ENCODE measurements at regions not wholly inside any gene's neighbourhood (a gene's known extent, or its start where the extent isn't known, plus 50 kb on each side); places are given as distances from the start of the nearest gene placed in this dataset.
"Not testable (repeated sequence)": the region's sequence is repeated elsewhere in the genome, so short reads cannot be mapped to it uniquely, and the experiment has no call there.

GRCh38 chr7:52620849-52621248, 414.6 kb upstream of the POM121L12 start:
- no peaks in the 10 kb centered on the region for H3K4me1 ChIP-seq (ENCODE audit: control insufficient read depth, insufficient read depth, low read length)
- no peak for DNase-seq (ENCODE audit: low read depth, low spot score)
- H3K4me3 ChIP-seq (ENCODE audit: low read length) = no peak overlapping the region
- no CpG with 5 or more reads among the region's 1 CpG for WGBS (ENCODE audit: insufficient coverage, insufficient read length)
- no peaks in the 10 kb centered on the region for H3K36me3 ChIP-seq (ENCODE audit: control insufficient read depth, insufficient read depth, low read length)
- no peaks in the 10 kb centered on the region for H3K9me3 ChIP-seq (ENCODE audit: control insufficient read depth, insufficient read depth, low read length)
- no peak overlapping the region for H3K27ac ChIP-seq (ENCODE audit: low read length)
- H3K27me3 ChIP-seq (ENCODE audit: control insufficient read depth, insufficient read depth, low read length) = no peaks in the 10 kb centered on the region

- WGBS (ENCODE audit: insufficient coverage, insufficient read length) = no CpG with 5 or more reads among the region's 2 CpGs
- Histone ChIP-seq H3K27ac (ENCODE audit: low read length) (no peak overlapping the region), H3K27me3 (ENCODE audit: control insufficient read depth, insufficient read depth, low read length) (no peaks in the 10 kb centered on the region), H3K9me3 (ENCODE audit: control insufficient read depth, insufficient read depth, low read length) (no peaks in the 10 kb centered on the region), H3K36me3 (ENCODE audit: control insufficient read depth, insufficient read depth, low read length) (no peaks in the 10 kb centered on the region), H3K4me1 (ENCODE audit: control insufficient read depth, insufficient read depth, low read length) (no peaks in the 10 kb centered on the region), H3K4me3 (ENCODE audit: low read length) (no peak overlapping the region)
- no peak for DNase-seq (ENCODE audit: low read depth, low spot score)
Measured at GRCh38 chr7:52616552-52616951, 418.9 kb upstream of the POM121L12 start.

- H3K27ac ChIP-seq (ENCODE audit: low read length) = no peak overlapping the region
- H3K4me1 ChIP-seq (ENCODE audit: control insufficient read depth, insufficient read depth, low read length) = no peaks in the 10 kb centered on the region
- WGBS (ENCODE audit: insufficient coverage, insufficient read length) = no CpG with 5 or more reads among the region's 2 CpGs
- H3K9me3 ChIP-seq (ENCODE audit: control insufficient read depth, insufficient read depth, low read length) = no peaks in the 10 kb centered on the region
- no peaks in the 10 kb centered on the region for H3K27me3 ChIP-seq (ENCODE audit: control insufficient read depth, insufficient read depth, low read length)
- no peak overlapping the region for H3K4me3 ChIP-seq (ENCODE audit: low read length)
- H3K36me3 ChIP-seq (ENCODE audit: control insufficient read depth, insufficient read depth, low read length) = no peaks in the 10 kb centered on the region
- no peak for DNase-seq (ENCODE audit: low read depth, low spot score)
Measured at GRCh38 chr7:52615021-52615695, 420.3 kb upstream of the POM121L12 start.

- no peak overlapping the region for H3K4me3 ChIP-seq (ENCODE audit: low read length)
- H3K4me1 ChIP-seq (ENCODE audit: control insufficient read depth, insufficient read depth, low read length) = no peaks in the 10 kb centered on the region
- H3K36me3 ChIP-seq (ENCODE audit: control insufficient read depth, insufficient read depth, low read length) = no peaks in the 10 kb centered on the region
- H3K27me3 ChIP-seq (ENCODE audit: control insufficient read depth, insufficient read depth, low read length) = no peaks in the 10 kb centered on the region
- DNase-seq (ENCODE audit: low read depth, low spot score) = no peak
- no CpG with 5 or more reads among the region's 6 CpGs for WGBS (ENCODE audit: insufficient coverage, insufficient read length)
- H3K27ac ChIP-seq (ENCODE audit: low read length) = no peak overlapping the region
- H3K9me3 ChIP-seq (ENCODE audit: control insufficient read depth, insufficient read depth, low read length) = no peaks in the 10 kb centered on the region
Measured at GRCh38 chr7:52609511-52609910, 425.9 kb upstream of the POM121L12 start.

GRCh38 chr7:52592698-52593097, 442.7 kb upstream of the POM121L12 start:
- DNase-seq (ENCODE audit: low read depth, low spot score) = no peak
- H3K9me3 ChIP-seq (ENCODE audit: control insufficient read depth, insufficient read depth, low read length) = no peaks in the 10 kb centered on the region
- no CpG with 5 or more reads among the region's 3 CpGs for WGBS (ENCODE audit: insufficient coverage, insufficient read length)
- no peaks in the 10 kb centered on the region for H3K27me3 ChIP-seq (ENCODE audit: control insufficient read depth, insufficient read depth, low read length)
- H3K4me3 ChIP-seq (ENCODE audit: low read length) = no peak overlapping the region
- no peak overlapping the region for H3K27ac ChIP-seq (ENCODE audit: low read length)
- no peaks in the 10 kb centered on the region for H3K36me3 ChIP-seq (ENCODE audit: control insufficient read depth, insufficient read depth, low read length)
- H3K4me1 ChIP-seq (ENCODE audit: control insufficient read depth, insufficient read depth, low read length) = no peaks in the 10 kb centered on the region

GRCh38 chr7:52586704-52587103, 448.7 kb upstream of the POM121L12 start:
- no peak for DNase-seq (ENCODE audit: low read depth, low spot score)
- Histone ChIP-seq H3K27me3 (ENCODE audit: control insufficient read depth, insufficient read depth, low read length) (no peaks in the 10 kb centered on the region), H3K4me1 (ENCODE audit: control insufficient read depth, insufficient read depth, low read length) (no peaks in the 10 kb centered on the region), H3K36me3 (ENCODE audit: control insufficient read depth, insufficient read depth, low read length) (no peaks in the 10 kb centered on the region), H3K4me3 (ENCODE audit: low read length) (no peak overlapping the region), H3K9me3 (ENCODE audit: control insufficient read depth, insufficient read depth, low read length) (no peaks in the 10 kb centered on the region), H3K27ac (ENCODE audit: low read length) (no peak overlapping the region)
- WGBS (ENCODE audit: insufficient coverage, insufficient read length) = no CpG with 5 or more reads among the region's 4 CpGs

- Histone ChIP-seq H3K27ac (ENCODE audit: low read length) (no peak overlapping the region), H3K4me3 (ENCODE audit: low read length) (no peak overlapping the region), H3K4me1 (ENCODE audit: control insufficient read depth, insufficient read depth, low read length) (no peaks in the 10 kb centered on the region), H3K36me3 (ENCODE audit: control insufficient read depth, insufficient read depth, low read length) (no peaks in the 10 kb centered on the region), H3K27me3 (ENCODE audit: control insufficient read depth, insufficient read depth, low read length) (no peaks in the 10 kb centered on the region), H3K9me3 (ENCODE audit: control insufficient read depth, insufficient read depth, low read length) (no peaks in the 10 kb centered on the region)
- no peak for DNase-seq (ENCODE audit: low read depth, low spot score)
- no CpG with 5 or more reads among the region's 2 CpGs for WGBS (ENCODE audit: insufficient coverage, insufficient read length)
Measured at GRCh38 chr7:52584041-52584440, 451.4 kb upstream of the POM121L12 start.

- not testable (repeated sequence) for H3K4me1 ChIP-seq (ENCODE audit: control insufficient read depth, insufficient read depth, low read length); H3K4me3 ChIP-seq (ENCODE audit: low read length); DNase-seq (ENCODE audit: low read depth, low spot score); H3K27ac ChIP-seq (ENCODE audit: low read length); H3K36me3 ChIP-seq (ENCODE audit: control insufficient read depth, insufficient read depth, low read length); H3K9me3 ChIP-seq (ENCODE audit: control insufficient read depth, insufficient read depth, low read length); H3K27me3 ChIP-seq (ENCODE audit: control insufficient read depth, insufficient read depth, low read length)
- WGBS (ENCODE audit: insufficient coverage, insufficient read length) = no CpG with 5 or more reads among the region's 6 CpGs
Measured at GRCh38 chr7:52573141-52573540, 462.3 kb upstream of the POM121L12 start.

GRCh38 chr7:52571026-52571425, 464.4 kb upstream of the POM121L12 start:
- no peak overlapping the region for H3K4me3 ChIP-seq (ENCODE audit: low read length)
- no peaks in the 10 kb centered on the region for H3K4me1 ChIP-seq (ENCODE audit: control insufficient read depth, insufficient read depth, low read length)
- H3K27me3 ChIP-seq (ENCODE audit: control insufficient read depth, insufficient read depth, low read length) = no peaks in the 10 kb centered on the region
- H3K27ac ChIP-seq (ENCODE audit: low read length) = no peak overlapping the region
- no peaks in the 10 kb centered on the region for H3K36me3 ChIP-seq (ENCODE audit: control insufficient read depth, insufficient read depth, low read length)
- no CpG with 5 or more reads among the region's 3 CpGs for WGBS (ENCODE audit: insufficient coverage, insufficient read length)
- H3K9me3 ChIP-seq (ENCODE audit: control insufficient read depth, insufficient read depth, low read length) = no peaks in the 10 kb centered on the region
- DNase-seq (ENCODE audit: low read depth, low spot score) = no peak

GRCh38 chr7:52569151-52569550, 466.3 kb upstream of the POM121L12 start:
- Histone ChIP-seq H3K4me1 (ENCODE audit: control insufficient read depth, insufficient read depth, low read length) (no peaks in the 10 kb centered on the region), H3K4me3 (ENCODE audit: low read length) (no peak overlapping the region), H3K36me3 (ENCODE audit: control insufficient read depth, insufficient read depth, low read length) (no peaks in the 10 kb centered on the region), H3K27me3 (ENCODE audit: control insufficient read depth, insufficient read depth, low read length) (no peaks in the 10 kb centered on the region), H3K9me3 (ENCODE audit: control insufficient read depth, insufficient read depth, low read length) (no peaks in the 10 kb centered on the region), H3K27ac (ENCODE audit: low read length) (no peak overlapping the region)
- WGBS (ENCODE audit: insufficient coverage, insufficient read length) = no CpG with 5 or more reads among the region's 3 CpGs
- no peak for DNase-seq (ENCODE audit: low read depth, low spot score)

GRCh38 chr7:52565974-52566373, 469.5 kb upstream of the POM121L12 start:
- no peak for DNase-seq (ENCODE audit: low read depth, low spot score)
- H3K4me1 ChIP-seq (ENCODE audit: control insufficient read depth, insufficient read depth, low read length) = no peaks in the 10 kb centered on the region
- no CpG with 5 or more reads among the region's 5 CpGs for WGBS (ENCODE audit: insufficient coverage, insufficient read length)
- no peak overlapping the region for H3K27ac ChIP-seq (ENCODE audit: low read length)
- H3K27me3 ChIP-seq (ENCODE audit: control insufficient read depth, insufficient read depth, low read length) = no peaks in the 10 kb centered on the region
- no peaks in the 10 kb centered on the region; the same call in 1 of the 2 replicates for H3K9me3 ChIP-seq (ENCODE audit: control insufficient read depth, insufficient read depth, low read length)
- H3K36me3 ChIP-seq (ENCODE audit: control insufficient read depth, insufficient read depth, low read length) = no peaks in the 10 kb centered on the region
- H3K4me3 ChIP-seq (ENCODE audit: low read length) = no peak overlapping the region

All from iPS DF 6.9 (cell line).